Keratinocyte (primary cell): ENCODE measurements at regions not wholly inside any gene's neighbourhood (a gene's known extent, or its start where the extent isn't known, plus 50 kb on each side); places are given as distances from the start of the nearest gene placed in this dataset.

Experiments used
- DNase-seq: peaks from one replicate; pipeline ENCODE4 v3.0.0-alpha.2; 2011; ENCODE audit warnings: low read depth, missing footprints, low spot score
- FAIRE-seq: peaks from 2 replicates; lab custom pipeline; 2011; peaks lifted over from hg19 to GRCh38; lab: Jason Lieb, UNC
- H2AFZ ChIP-seq: 2 replicates; pipeline ENCODE4 v1.6.0; 2012; ENCODE audit warnings: low read length, control low read depth, inconsistent platforms; ENCODE audit not compliant: control insufficient read depth
- H3K27ac ChIP-seq: 2 replicates; pipeline ENCODE4 v1.5.1; 2011; ENCODE audit warnings: low read length; ENCODE audit not compliant: control insufficient read depth, insufficient read depth
- H3K27me3 ChIP-seq: 3 replicates; pipeline ENCODE4 v1.6.0; 2011; ENCODE audit warnings: low read length; ENCODE audit not compliant: control insufficient read depth, insufficient read depth; ENCODE audit errors: extremely low read depth
- H3K36me3 ChIP-seq, 2 experiments: 2 replicates in 1 of 2; 3 replicates in 1 of 2; pipeline ENCODE4 v1.5.1; 2011; ENCODE audit warnings: low read length in 2 of 2, mild to moderate bottlenecking in 1 of 2; ENCODE audit not compliant: control insufficient read depth in 2 of 2, insufficient read depth in 2 of 2; ENCODE audit errors: extremely low read depth in 1 of 2
- H3K4me1 ChIP-seq: 3 replicates; pipeline ENCODE4 v1.5.1; 2011; ENCODE audit warnings: low read length; ENCODE audit not compliant: control insufficient read depth, insufficient read depth; ENCODE audit errors: extremely low read depth
- H3K4me2 ChIP-seq: 3 replicates; pipeline ENCODE4 v1.6.0; 2011; ENCODE audit warnings: low read depth, low read length; ENCODE audit not compliant: control insufficient read depth, insufficient read depth; ENCODE audit errors: extremely low read depth
- H3K4me3 ChIP-seq, 3 experiments: fragments of 200-600 bp in 1 of 3; sonication (generic) in 1 of 3; 2 replicates in 2 of 3; 3 replicates in 1 of 3; pipeline ENCODE4 v1.5.1; 2011 to 2016; ENCODE audit warnings: low read length in 3 of 3, mild to moderate bottlenecking in 3 of 3, control low read depth in 2 of 3, inconsistent platforms in 1 of 3, low read depth in 1 of 3, mixed read lengths in 1 of 3, mixed run types in 1 of 3, moderate library complexity in 1 of 3; ENCODE audit not compliant: control insufficient read depth in 2 of 3, insufficient read depth in 2 of 3; ENCODE audit errors: extremely low read depth in 1 of 3
- H3K79me2 ChIP-seq: 2 replicates; pipeline ENCODE4 v1.6.0; 2012; ENCODE audit warnings: low read length; ENCODE audit not compliant: control insufficient read depth, insufficient read depth
- H3K9ac ChIP-seq: 3 replicates; pipeline ENCODE4 v1.6.0; 2011; ENCODE audit warnings: low read length; ENCODE audit not compliant: control insufficient read depth, insufficient read depth; ENCODE audit errors: extremely low read depth
- H3K9me1 ChIP-seq: 3 replicates; pipeline ENCODE4 v1.6.0; 2011; ENCODE audit warnings: low read length; ENCODE audit not compliant: control insufficient read depth, insufficient read depth; ENCODE audit errors: extremely low read depth
- H3K9me3 ChIP-seq: 2 replicates; pipeline ENCODE4 v1.5.1; 2012; ENCODE audit warnings: low read depth, low read length; ENCODE audit not compliant: control insufficient read depth
- H4K20me1 ChIP-seq: 3 replicates; pipeline ENCODE4 v1.6.0; 2011; ENCODE audit warnings: low read length; ENCODE audit not compliant: control insufficient read depth, insufficient read depth; ENCODE audit errors: extremely low read depth
- EZH2 ChIP-seq: IDR thresholded peaks from one replicate; pipeline ENCODE4 v1.6.1; 2012; ENCODE audit warnings: inconsistent platforms, mild to moderate bottlenecking, low read length, moderate library complexity
- dilution Hi-C: fragments of 300-500 bp; cut with MboI; formaldehyde crosslinking; loops from one replicate; pipeline ENCODE4 v1.7.0; 2020; ENCODE audit warnings: low sequenced_read_pairs; ENCODE audit not compliant: extremely low pct_ligation_motif_present
- TF ChIP-seq, protein P1 (sequence below), 3 experiments: IDR thresholded peaks in 1 of 3; conservative IDR thresholded peaks in 1 of 3; optimal IDR thresholded peaks in 1 of 3; 2 replicates in 2 of 3; 3 replicates in 1 of 3; pipeline versions ENCODE3 to v1.5.1; 2011; ENCODE audit warnings: low read length in 3 of 3, mild to moderate bottlenecking in 3 of 3, moderate library complexity in 2 of 3, control low read depth in 1 of 3, inconsistent platforms in 1 of 3; ENCODE audit not compliant: insufficient read depth in 2 of 3; ENCODE audit errors: extremely low read depth in 1 of 3

DNA sequence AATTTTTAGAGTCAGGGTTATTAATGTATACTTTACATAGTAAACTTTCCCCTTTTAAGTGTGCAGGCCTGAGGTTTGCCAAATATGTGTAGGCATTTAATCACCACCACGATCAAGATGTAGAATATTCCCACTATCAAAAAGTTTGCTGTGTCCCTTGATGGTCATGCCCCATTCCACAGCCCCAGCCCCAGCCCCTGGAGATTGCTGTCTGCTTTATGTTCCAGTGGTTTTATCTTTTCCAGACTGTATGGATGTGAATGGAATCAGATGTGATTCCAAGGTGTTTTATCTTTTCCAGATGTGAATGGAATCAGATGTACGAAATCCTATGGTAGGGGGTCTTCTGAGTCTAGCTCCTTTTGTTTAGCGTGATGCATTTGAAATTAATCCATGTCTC, 93.1 kb upstream of the B3GAT1 start:
- FAIRE-seq, result no peak
- dilution Hi-C loops, result no loop called here
- Histone ChIP-seq H3K9me1 (no peaks in the 10 kb centered on the region), H3K27me3 (no peaks in the 10 kb centered on the region), H3K4me2 (no peak overlapping the region), H3K36me3 (no peaks in the 10 kb centered on the region), H3K9me3 (peaks cover 1% of the 10 kb centered on the region), H3K27ac (no peak overlapping the region), H4K20me1 (no peaks in the 10 kb centered on the region), H2AFZ (no peak overlapping the region), H3K4me3 (no peak overlapping the region), H3K9ac (no peak overlapping the region), H3K79me2 (no peaks in the 10 kb centered on the region), H3K4me1 (no peaks in the 10 kb centered on the region)
- DNase-seq, result no peak
- TF ChIP-seq, protein P1, sequence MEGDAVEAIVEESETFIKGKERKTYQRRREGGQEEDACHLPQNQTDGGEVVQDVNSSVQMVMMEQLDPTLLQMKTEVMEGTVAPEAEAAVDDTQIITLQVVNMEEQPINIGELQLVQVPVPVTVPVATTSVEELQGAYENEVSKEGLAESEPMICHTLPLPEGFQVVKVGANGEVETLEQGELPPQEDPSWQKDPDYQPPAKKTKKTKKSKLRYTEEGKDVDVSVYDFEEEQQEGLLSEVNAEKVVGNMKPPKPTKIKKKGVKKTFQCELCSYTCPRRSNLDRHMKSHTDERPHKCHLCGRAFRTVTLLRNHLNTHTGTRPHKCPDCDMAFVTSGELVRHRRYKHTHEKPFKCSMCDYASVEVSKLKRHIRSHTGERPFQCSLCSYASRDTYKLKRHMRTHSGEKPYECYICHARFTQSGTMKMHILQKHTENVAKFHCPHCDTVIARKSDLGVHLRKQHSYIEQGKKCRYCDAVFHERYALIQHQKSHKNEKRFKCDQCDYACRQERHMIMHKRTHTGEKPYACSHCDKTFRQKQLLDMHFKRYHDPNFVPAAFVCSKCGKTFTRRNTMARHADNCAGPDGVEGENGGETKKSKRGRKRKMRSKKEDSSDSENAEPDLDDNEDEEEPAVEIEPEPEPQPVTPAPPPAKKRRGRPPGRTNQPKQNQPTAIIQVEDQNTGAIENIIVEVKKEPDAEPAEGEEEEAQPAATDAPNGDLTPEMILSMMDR (optimal IDR thresholded peaks at IDR 0.05 in 1 of 3, IDR thresholded peaks at IDR 0.05 in 1 of 3, conservative IDR thresholded peaks at IDR 0.05 in 1 of 3; ENCODE audit: extremely low read depth in 1 of 3, insufficient read depth in 2 of 3, low read length in 3 of 3), result no peak
- no peak for TF ChIP-seq EZH2

DNA sequence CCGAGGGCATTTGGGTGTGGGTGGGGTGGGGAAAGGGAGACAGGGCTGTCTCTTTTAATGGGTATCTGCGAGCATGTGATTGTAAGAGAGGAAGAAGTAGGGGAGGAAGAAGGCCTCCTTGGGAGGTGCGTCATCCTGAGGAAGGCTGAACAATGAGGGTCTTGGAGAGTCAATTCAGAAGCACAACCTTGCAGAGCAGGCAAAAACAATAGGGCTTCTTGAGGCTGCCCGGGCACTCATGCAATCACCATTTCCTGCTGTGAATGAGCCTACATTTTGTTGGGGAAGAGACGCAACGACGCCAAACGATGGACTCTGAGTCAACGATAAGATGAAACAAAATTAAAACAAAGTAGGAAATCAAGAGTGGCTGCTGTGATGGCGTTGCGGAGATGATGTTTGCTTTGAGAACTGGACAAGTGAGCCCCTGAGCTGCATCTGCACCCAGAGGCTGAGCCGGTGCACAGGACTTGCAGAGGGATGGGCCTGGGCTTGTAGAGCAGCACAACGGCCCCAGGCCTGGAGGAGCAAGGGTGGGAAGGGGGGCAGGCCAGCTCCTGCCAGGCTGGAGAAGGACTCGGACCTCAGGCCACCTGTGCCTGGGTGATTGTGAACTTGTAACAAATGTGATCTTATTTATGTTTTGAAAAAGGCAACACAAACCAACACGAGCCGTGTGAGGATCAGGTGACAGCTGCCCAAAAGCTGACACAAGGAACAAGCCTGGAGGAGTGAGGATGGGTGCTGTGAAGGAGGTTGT, 92.3 kb upstream of the B3GAT1 start:
- H2AFZ ChIP-seq, result no peak overlapping the region
- no peaks in the 10 kb centered on the region for H3K4me1 ChIP-seq
- FAIRE-seq (no peak), DNase-seq (no peak)
- H3K36me3 ChIP-seq, result no peaks in the 10 kb centered on the region
- H4K20me1 ChIP-seq, result no peaks in the 10 kb centered on the region
- H3K9me1 ChIP-seq, result no peaks in the 10 kb centered on the region
- H3K9me3 ChIP-seq, result peaks cover 2% of the 10 kb centered on the region
- no peak overlapping the region for H3K9ac ChIP-seq
- no peak overlapping the region for H3K4me2 ChIP-seq
- H3K27ac ChIP-seq, result no peak overlapping the region
- dilution Hi-C loops, result no loop called here
- no peaks in the 10 kb centered on the region for H3K27me3 ChIP-seq
- no peak overlapping the region for H3K4me3 ChIP-seq
- TF ChIP-seq, protein P1 (optimal IDR thresholded peaks at IDR 0.05 in 1 of 3, IDR thresholded peaks at IDR 0.05 in 1 of 3, conservative IDR thresholded peaks at IDR 0.05 in 1 of 3; ENCODE audit: extremely low read depth in 1 of 3, insufficient read depth in 2 of 3, low read length in 3 of 3), result no peak
- TF ChIP-seq EZH2, result no peak
- no peaks in the 10 kb centered on the region for H3K79me2 ChIP-seq
